ENCODE measurements at regions not wholly inside any gene's neighbourhood (a gene's known extent, or its start where the extent isn't known, plus 50 kb on each side); places are given as distances from the start of the nearest gene placed in this dataset.

GRCh38 chrX:66882101-66882500 lies 243.2 kb upstream of the EDA2R start:
- TF ChIP-seq CTCF (IDR thresholded peaks at IDR 0.05 in 2 of 3, conservative IDR thresholded peaks at IDR 0.05 in 1 of 3; ENCODE audit: borderline replicate concordance in 1 of 3, insufficient read depth in 1 of 3, low read depth in 2 of 3, low read length in 2 of 3) (no peak), POLR2A (IDR thresholded peaks at IDR 0.05; ENCODE audit: borderline replicate concordance, extremely low read depth, insufficient read depth, insufficient read length) (no peak), MAX (IDR thresholded peaks at IDR 0.05) (no peak), EZH2 (IDR thresholded peaks at IDR 0.05) (no peak), FOSL1 (IDR thresholded peaks at IDR 0.05; ENCODE audit: low read depth) (no peak), POLR2AphosphoS5 (IDR thresholded peaks at IDR 0.05; ENCODE audit: low read depth, low read length) (no peak), CEBPB (IDR thresholded peaks at IDR 0.05; ENCODE audit: low read depth) (no peak), REST (IDR thresholded peaks at IDR 0.05; ENCODE audit: low read depth) (no peak), ZBTB33 (IDR thresholded peaks at IDR 0.05; ENCODE audit: extremely low read depth, insufficient replicate concordance, low read length) (no peak)

Data from HCT116 (cell line).